ENCODE measurements at regions not wholly inside any gene's neighbourhood (a gene's known extent, or its start where the extent isn't known, plus 50 kb on each side); places are given as distances from the start of the nearest gene placed in this dataset.
"Not testable (repeated sequence)": the region's sequence is repeated elsewhere in the genome, so short reads cannot be mapped to it uniquely, and the experiment has no call there.

GRCh38 chr2:210730672-210731071 is 174.3 kb downstream of the CPS1 start:
- no peak for DNase-seq (ENCODE audit: low read depth)

- DNase-seq (ENCODE audit: low read depth), result not testable (repeated sequence)
Observed at GRCh38 chr2:210746826-210747225, 190.4 kb downstream of the CPS1 start.

GRCh38 chr2:210752532-210752931 is 196.1 kb downstream of the CPS1 start:
- no peak for DNase-seq (ENCODE audit: low read depth)

- no peak for DNase-seq (ENCODE audit: low read depth)
Observed at GRCh38 chr2:210753386-210753785, 197.0 kb downstream of the CPS1 start.

GRCh38 chr2:210756855-210757254 is 200.5 kb downstream of the CPS1 start:
- no peak for DNase-seq (ENCODE audit: low read depth)

- no peak for DNase-seq (ENCODE audit: low read depth)
Observed at GRCh38 chr2:210762604-210763588, 206.5 kb downstream of the CPS1 start.

- DNase-seq (ENCODE audit: low read depth), result no peak
Observed at GRCh38 chr2:210768329-210768910, 212.0 kb downstream of the CPS1 start.

GRCh38 chr2:210776756-210777155 is 220.4 kb downstream of the CPS1 start:
- DNase-seq (ENCODE audit: low read depth), result no peak

GRCh38 chr2:210782222-210782621 is 225.8 kb downstream of the CPS1 start:
- DNase-seq (ENCODE audit: low read depth), result no peak

GRCh38 chr2:210787831-210788230 is 231.4 kb downstream of the CPS1 start:
- not testable (repeated sequence) for DNase-seq (ENCODE audit: low read depth)

GRCh38 chr2:210792000-210792399 is 235.6 kb downstream of the CPS1 start:
- DNase-seq (ENCODE audit: low read depth), result no peak

GRCh38 chr2:210795506-210795905 is 239.1 kb downstream of the CPS1 start:
- no peak for DNase-seq (ENCODE audit: low read depth)

GRCh38 chr2:210798180-210798579 is 241.8 kb downstream of the CPS1 start:
- no peak for DNase-seq (ENCODE audit: low read depth)

GRCh38 chr2:210814251-210815025 is 258.0 kb downstream of the CPS1 start:
- no peak for DNase-seq (ENCODE audit: low read depth)

GRCh38 chr2:210816769-210817168 is 260.4 kb downstream of the CPS1 start:
- no peak for DNase-seq (ENCODE audit: low read depth)

GRCh38 chr2:210818473-210818872 is 262.1 kb downstream of the CPS1 start:
- no peak for DNase-seq (ENCODE audit: low read depth)

GRCh38 chr2:210833403-210833802 is 277.0 kb downstream of the CPS1 start:
- DNase-seq (ENCODE audit: low read depth), result no peak

- no peak for DNase-seq (ENCODE audit: low read depth)
Observed at GRCh38 chr2:210839034-210839433, 282.6 kb downstream of the CPS1 start.

GRCh38 chr2:210839450-210839849 is 283.1 kb downstream of the CPS1 start:
- DNase-seq (ENCODE audit: low read depth), result no peak

- no peak for DNase-seq (ENCODE audit: low read depth)
Observed at GRCh38 chr2:210842896-210843295, 286.5 kb downstream of the CPS1 start.

GRCh38 chr2:210844016-210844415 is 287.6 kb downstream of the CPS1 start:
- no peak for DNase-seq (ENCODE audit: low read depth)

- no peak for DNase-seq (ENCODE audit: low read depth)
Observed at GRCh38 chr2:210859314-210859713, 302.9 kb downstream of the CPS1 start.
